GM04503 (cell line): ENCODE measurements at regions not wholly inside any gene's neighbourhood (a gene's known extent, or its start where the extent isn't known, plus 50 kb on each side); places are given as distances from the start of the nearest gene placed in this dataset.
"Not testable (repeated sequence)": the region's sequence is repeated elsewhere in the genome, so short reads cannot be mapped to it uniquely, and the experiment has no call there.

ENCODE experiments used
- DNase-seq: peaks from one replicate; pipeline ENCODE4 v3.0.0-alpha.2; 2012; ENCODE audit warnings: low read depth

DNA sequence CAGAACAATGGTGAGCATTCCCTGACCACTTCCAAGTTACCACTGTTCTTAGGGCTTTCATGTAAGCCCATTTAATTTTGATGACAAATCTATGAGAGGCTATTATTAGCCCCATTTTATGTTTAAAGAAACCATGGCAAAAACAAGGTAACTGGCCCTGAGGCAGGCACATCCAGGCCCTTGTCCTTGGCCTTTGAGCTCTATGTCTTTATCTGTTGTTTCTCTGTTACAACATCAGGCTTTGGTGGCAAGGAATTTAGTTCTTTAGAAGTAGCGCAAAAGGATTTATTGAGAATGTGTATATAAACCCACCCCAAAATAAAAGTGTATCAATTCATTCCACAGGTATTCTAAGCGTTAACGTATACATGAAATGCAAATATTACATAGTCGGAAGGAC lies 257.1 kb downstream of the HNMT start:
- no peak for DNase-seq

DNA sequence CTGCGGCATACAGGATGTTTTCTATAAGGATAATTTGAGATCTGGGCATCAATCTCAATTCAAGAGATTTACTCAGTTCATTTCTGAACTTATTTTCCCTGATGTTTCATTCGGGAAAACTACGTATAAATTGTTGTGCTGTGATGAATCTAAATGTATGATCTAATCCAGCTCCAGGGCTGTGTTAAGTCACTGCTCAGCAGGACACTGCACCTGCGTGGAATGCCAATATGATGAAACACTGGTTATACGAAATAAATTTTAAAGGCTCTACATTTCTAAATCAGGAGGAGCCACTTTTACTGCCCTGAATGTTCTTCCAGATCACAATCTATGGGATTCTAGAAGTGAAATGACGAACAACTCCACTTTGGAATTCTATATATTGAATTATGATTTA lies 259.0 kb downstream of the HNMT start:
- no peak for DNase-seq

DNA sequence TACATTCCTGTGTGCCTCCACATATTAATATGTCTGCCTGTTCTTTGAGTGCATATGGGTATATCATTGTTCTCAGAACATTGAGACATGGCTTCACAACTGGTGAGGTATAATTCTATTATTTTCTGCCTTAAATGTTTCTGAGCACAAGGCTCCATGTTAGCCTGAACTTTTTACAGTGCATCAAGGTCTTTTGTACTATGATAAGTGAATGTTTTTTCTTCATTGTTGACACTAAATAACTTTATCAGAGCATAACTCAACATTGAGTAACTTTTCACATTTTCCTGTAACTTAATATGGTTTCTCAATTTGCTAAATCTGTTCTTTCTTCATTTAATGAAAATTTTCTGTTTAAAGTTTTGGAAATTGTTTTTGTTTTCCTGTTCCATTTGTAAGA lies 262.9 kb downstream of the HNMT start:
- DNase-seq = no peak

DNA sequence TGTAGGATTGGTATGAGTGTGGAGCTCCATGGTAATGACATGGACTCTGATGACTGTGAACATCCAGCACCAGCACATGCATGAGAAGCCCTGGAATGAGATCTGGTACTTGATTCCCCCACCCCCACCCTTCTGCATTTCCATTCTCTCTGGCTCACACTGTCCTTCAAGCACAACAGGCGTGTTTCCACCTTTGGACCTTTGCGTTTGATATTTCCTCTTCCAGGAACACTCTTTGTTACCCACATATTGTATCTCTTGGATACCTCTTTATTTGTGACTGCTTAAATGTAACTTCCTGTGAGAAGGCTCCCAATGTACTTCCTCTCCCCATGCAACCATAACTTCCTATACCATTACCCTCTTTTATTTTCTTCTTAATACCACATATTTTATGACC lies 263.8 kb downstream of the HNMT start:
- no peak for DNase-seq

DNA sequence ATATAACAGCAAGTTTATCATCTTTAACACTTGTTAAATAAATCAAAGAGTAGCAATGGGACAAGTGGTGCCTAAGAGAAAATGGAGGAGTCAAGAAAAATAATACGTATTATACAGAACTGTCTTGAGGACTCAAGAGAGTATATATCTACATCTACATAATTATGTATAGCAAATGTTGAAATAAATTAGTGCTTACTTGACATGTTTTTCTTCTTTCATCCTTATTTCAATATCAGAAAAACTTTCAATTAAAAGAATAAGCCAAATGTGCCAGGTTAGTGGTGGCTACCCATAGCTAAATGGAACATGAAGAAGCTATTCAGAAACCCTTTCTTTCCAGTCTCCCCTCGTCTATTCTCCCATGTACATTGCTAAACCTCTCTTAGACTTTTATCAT lies 267.3 kb upstream of the SPOPL start:
- DNase-seq = no peak

DNA sequence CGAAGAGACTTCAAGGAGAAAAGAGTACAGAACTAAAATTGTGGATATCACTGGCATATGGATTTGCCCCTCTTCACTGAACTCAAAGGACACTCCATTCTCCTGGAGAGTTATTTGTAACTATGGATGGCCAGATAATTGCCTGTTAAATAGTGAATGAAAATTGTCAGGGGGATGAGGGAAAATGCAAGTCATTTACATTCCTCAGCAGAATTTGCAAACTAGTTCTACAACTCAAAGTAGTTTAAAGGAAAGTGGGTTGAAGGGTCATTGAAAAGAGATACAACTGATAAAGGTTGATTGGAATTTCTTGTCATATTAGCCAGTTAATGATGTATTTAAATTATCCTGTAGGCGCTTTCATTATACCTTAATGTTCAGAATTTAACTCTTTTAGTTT lies 266.5 kb upstream of the SPOPL start:
- DNase-seq = no peak

DNA sequence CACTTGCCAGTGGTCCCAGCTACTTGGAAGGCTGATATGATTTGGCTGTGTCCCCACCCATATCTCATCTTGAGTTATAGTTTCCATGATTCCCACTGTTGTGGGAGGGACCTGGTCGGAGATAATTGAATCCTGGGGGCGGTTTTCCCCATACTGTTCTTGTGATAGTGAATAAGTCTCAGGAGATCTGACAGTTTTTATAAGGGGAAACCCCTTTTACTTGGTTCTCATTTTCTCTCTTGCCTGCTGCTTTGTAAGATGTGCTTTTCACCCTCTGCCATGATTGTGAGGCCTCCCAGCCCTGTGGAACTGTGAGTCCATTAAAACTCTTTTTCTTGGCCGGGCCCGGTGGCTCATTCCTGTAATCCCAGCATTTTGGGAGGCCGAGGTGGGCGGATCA lies 265.4 kb upstream of the SPOPL start:
- no peak for DNase-seq

DNA sequence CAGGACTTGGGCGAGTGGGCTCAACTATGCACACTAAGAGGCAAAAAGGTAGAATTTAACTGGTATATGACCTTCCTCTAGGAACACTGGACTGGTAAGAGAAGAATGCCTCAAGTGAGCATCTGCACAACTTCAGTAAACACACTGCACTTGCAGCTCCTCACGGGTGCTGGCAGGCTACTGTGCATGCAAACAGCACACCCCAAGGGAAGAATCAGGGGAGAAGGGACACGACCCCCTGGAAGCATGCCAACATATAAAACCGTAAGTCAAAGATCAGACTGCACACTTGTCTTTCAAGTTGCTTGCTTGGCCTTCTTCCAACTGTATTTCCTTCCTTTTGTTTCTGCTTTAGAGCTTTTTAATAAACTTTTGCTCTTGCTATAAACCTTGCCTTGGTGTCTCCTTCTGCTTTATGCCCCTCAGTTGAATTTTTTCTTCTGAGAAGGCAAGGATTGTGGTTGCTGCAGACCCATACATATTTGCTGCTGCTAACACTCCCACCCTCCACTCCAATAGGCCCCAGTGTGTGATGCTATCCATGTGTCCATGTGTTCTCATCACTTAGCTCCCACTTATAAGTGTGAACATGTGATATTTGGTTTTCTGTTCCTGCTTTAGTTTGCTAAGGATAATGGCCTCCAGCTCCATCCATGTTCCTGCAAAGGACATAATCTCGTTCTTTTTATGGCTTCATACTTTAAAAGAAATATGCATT lies 263.7 kb upstream of the SPOPL start:
- DNase-seq = no peak

DNA sequence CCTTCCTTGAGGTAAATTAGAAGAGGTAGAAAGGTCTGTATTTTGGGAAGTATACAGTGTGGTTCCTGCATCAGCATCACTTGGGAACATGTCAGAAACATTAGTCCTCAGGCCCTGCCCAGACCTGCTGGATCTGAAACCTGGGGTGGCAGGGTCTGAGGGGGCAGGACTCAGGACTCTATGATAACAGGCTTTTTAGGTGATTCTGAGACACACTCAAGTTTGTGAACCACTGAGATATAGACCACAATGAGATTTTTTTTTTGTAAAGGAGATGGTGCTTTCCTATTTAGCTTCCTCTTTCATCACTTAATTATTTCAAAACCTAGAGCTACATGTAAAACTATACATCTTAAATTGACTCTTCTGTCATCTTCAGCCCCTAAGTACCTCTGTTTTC lies 262.7 kb upstream of the SPOPL start:
- no peak for DNase-seq

DNA sequence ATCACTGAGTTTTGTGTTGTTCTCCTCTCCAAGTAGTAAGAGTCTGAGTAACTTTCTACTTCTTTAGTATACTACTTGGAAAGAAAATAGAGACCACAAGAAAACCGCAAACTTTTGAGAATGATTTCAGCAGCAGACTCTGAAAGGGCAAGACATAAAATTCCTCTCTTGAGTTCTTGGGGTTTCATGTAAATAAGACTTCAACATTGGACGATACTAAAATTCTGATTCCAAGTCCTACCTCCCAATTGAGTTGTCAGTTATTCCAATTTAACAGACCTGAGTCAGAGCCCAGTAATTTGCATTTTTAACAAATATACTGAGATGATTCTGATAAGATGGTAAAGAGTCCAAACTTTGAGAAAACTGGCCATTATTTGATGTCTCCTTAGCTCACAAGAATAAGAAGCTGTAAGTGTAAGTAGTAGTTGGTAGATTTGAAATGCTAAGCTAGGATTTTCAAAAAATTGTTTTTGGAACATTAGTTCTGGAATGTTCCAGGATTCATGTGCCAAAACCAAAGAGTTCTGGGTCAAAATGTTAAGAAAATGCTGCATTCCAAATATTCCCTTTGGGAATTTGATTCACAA lies 261.6 kb upstream of the SPOPL start:
- DNase-seq = no peak

DNA sequence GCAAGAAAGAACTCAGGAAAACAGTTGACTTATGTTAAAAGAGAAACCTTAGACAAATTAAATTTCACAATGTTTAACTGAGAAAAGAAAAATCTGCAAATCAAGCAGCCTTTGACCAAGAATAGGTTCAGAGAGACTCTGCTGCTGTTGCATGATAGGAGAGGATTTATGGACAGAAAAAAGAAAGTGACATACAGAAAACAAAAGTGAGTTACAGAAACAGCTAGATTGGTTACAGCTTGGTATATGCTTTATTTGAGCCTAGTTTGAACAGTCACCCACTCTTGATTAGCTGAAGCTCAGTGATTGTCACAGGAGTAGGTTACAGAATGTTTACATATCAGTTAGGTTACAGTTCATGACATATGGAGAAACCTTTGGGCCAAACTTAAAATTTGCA lies 258.2 kb upstream of the SPOPL start:
- DNase-seq = no peak

DNA sequence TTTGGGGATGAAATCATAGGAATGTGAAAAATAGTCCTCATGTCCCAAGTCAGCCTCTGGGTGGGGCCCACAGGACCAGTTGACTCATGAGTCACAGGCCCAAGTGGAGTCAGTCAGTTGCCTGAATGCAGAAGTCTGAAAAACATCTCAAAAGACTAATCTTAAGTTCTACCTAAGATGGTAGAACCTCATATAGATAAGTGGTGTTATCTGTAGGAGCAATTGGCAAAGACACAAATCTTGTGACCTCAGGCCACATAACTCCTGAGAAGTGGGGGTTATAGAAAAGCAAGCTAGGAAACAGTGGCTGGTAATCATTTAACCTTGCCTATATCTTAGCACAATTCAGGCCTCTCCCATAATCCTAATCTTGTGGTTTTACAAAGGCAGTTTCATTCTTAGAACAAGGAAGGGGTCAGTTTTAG lies 257.1 kb upstream of the SPOPL start:
- no peak for DNase-seq

DNA sequence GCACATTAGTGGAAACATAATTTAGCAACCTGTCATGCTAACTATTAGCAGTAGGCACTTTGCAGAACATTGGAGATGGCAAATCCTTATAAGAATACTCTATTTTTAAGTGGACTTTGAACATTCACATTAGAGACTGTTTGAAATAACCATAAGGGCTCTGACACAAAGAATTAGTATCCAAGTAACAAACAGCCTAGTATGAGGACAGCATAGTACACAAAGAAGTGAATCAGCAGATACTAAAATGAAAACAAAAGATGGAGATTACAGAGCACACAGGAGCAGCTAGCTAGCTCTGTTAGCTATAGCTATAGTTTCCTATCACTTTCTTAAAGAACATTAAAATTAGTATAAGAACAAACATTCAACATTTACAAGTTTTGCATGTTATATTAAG lies 256.3 kb upstream of the SPOPL start:
- no peak for DNase-seq

DNA sequence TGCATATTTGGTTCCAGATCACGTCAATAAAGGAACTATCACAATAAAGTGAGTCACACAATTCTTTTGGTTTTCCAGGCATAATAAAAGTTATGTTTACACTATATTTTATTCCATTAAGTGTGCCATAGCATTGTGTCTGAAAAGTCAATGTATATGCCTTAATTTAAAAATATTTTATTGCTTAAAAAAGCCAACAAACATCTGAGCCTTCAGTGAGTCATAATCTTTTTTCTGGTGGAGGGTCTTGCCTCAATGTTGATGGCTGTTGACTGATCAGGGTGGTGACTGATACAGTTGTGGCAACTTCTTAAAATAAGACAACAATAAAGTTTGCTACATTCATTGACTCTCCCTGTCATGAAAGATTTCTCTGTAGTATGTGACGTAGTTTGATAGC lies 254.3 kb upstream of the SPOPL start:
- no peak for DNase-seq

DNA sequence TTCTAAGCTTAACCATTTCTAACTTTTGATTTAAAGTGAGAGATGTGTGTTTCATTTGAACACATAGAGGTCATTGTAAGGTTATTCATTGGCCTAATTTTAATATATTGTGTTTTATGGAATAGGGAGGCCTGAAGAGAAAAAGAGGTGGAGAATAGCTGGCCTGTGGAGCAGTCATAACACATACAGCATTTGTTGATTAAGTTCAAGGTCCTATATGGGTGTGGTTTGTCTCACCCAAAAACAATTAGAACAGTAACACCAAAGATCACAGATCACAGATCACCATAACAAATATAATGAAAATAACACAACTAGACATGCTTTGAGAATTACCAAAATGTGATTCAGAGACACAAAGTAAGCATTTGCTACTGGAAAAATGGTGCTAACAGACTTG lies 252.4 kb upstream of the SPOPL start:
- no peak for DNase-seq

DNA sequence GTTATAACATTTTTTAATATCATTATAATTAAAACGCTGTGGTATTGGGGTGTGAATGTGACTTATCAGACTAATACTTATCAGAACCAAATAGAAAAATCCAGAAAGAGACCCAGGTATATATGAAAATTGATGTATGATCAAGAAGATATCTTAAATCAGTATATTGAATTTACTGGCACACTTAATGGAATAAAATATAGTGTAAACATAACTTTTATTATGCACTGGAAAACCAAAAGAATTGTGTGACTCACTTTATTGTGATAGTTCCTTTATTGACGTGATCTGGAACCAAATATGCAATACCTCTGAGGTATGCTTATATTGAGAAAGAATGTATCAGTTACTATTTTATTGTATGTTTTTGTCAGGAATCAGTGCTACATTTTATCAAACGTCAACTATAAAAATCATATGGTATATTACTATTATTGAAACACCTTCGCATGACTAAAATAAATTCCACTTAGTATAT lies 250.7 kb upstream of the SPOPL start:
- DNase-seq = not testable (repeated sequence)

DNA sequence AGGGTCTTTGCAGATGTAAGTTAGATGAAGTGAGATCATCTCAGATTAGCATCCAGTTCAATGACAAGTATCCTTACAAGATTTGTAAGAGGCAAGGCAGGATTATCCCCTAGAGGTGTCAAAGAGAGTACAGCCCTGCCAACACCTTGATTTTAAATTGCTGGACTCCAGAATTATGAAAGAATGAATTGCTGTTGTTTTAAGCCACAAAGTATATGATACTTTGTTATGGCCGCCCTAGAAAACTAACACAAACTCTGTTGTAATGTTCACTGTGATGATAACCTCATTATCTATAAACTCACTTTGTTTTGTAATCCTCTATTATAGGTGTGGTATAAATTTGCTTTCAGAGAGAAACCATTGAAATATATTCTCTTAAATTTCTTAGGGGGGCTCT lies 249.0 kb upstream of the SPOPL start:
- DNase-seq = no peak

DNA sequence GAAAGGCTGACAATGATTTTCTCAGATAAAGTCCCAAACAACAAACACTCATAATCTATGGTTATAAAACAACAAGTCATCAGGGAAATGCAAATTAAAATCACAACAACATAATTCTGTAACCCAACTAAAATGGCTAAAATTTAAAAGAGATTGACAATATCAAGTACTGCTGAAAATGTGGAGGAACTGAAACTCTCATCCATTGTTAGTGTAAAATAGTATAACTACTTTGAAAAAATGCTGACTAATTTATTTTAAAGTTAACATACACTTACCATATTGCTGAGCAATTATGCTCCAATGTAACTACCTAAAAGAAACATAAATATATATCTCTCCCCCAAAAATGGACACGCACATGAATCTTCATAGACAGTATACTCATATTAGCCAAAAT lies 245.9 kb upstream of the SPOPL start:
- no peak for DNase-seq

DNA sequence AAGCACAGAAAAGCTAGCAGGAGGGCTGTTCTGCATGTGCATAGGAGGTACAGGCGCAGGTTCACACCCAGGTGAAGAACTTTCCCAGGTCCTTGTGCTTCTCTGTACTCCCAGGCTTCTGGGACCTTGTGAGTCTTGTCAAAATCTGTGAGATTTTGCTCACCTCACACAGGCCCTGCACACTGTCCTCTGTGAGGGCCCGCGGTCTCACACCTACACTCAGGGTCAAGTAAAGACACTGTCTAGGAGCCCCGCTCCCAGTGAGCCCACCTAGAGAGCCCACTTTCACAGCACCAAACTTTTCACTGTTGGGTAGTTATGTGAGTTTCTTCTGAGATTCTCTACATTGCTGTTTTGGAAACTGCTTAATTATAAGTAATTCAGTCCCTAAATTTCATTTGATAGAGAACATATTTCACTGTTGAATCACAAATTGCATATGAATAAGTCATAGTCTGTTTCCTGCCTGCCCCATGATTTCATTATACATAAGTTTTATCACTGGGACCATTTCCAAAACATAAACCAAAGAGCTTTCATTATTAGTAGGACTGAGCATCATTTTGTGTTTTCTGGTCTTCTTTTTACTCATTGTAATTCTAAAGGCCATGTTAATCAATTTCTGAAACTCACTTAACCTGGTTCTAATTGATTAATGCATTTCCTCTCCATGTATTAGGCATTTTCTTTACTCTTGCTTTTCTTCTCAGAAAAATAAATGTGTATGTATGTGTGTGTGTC lies 234.2 kb upstream of the SPOPL start:
- DNase-seq = no peak

DNA sequence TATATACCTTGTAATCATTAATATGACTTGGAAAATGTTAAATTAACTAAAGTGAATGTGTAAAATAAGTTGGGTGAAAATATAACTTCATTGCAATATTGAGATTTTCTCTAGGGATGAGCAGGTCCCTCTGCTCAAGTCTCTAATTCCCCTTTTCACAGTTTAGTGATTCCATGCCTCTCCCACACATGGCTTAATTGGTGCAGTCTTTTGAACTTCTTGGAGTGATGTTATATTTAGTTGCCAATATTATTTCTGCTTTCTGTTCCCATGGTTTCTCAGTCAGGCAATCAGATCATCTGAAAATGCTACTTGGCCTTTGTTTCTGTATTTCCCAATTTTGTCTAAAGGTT lies 233.7 kb upstream of the SPOPL start:
- no peak for DNase-seq

DNA sequence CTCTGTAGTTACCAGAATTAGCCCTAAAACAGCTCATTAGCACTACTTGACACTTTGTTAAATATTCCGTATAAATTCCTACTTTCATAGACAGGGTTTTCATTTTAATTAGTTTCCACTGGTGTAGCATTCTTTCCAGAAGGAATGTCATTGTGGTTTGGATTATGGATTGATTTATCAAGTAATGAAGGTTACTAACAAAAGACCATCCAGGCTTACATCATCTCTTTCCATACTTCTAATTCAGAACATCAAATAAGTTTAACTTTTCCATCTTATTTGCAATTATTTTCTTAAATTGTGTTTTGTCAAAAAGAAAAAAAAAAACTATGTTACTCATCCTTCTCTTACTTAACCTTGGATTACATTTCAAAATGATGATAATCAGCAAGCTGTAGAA lies 231.8 kb upstream of the SPOPL start:
- DNase-seq = no peak

DNA sequence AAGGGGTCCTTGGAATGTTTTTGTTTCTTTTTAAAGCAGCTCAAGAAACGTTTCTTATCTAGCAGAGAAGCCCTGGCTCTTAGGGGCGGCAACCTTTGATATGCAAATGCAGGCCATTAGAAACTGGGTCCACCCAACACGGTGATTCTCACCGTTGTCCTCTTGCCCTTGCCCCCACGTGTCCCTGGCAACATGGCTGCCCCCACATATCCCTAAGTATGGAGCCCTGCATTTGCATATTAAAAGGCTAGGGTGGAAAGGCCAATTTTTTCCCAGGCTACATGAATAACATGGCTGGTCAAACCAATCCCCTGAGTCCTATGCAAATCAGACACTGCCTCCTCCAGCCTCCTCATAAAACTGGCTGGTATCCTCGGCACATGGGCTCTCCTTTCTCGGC lies 230.1 kb upstream of the SPOPL start:
- DNase-seq = no peak

DNA sequence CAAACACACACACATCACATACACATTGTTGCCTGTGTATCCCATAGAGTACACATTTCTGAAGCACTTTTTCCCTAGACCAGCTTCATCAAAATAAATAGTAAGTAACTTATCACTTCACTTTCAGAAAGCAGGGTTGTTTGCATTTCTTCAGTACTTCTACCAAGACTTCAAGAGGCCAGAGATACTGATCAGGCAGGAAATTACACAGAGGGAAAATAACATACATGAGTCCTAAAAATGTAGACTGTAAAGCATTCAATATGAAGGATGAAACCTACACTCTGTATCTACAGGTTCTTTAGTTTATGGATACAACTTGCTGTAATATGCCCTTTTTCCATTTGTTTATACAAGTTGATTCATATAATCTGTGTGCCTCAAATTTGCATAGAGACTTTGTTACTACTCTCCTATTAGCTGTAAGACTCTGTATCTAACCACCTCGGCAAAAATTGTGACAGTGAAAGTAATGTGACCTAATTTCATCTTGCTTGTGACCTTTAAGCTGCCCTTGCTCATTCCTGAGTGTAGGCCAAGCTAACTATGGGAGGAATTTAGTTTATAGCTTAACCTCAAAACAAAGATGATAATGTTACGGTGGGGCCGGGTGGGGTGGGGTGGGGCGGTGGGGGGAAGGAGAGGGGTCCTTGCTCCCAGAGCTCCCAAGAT lies 228.9 kb upstream of the SPOPL start:
- no peak for DNase-seq
